A172 (cell line): ENCODE measurements at regions not wholly inside any gene's neighbourhood (a gene's known extent, or its start where the extent isn't known, plus 50 kb on each side); places are given as distances from the start of the nearest gene placed in this dataset.
"Not testable (repeated sequence)": the region's sequence is repeated elsewhere in the genome, so short reads cannot be mapped to it uniquely, and the experiment has no call there.

ENCODE experiments used
- DNase-seq: peaks from one replicate; pipeline ENCODE4 v3.0.0-alpha.2; 2015; ENCODE audit warnings: low spot score

- no peak for DNase-seq
These were observed 302.5 kb upstream of the UGT8 start for GRCh38 chr4:114296126-114296525.

GRCh38 chr4:114302472-114302871 lies 296.1 kb upstream of the UGT8 start:
- no peak for DNase-seq

DNA sequence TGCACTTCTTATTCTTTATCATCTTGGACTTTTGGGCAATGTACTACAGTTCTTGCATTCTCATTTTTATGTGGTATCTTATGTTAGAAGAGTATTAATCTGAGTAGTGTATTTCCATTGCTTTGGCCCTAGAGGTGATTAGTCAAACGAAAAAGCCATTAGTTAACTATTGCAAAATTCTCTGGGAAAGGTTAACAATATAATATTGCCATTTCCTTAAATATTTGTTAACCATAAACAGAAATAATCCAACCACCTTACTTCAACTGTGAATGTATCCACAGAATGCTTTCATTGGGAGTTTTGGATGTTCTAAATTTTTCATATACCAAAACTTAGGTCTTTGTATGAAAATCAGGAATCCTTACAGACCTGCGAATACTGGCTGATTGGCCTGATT lies 294.6 kb upstream of the UGT8 start:
- no peak for DNase-seq

GRCh38 chr4:114304567-114304966 lies 294.0 kb upstream of the UGT8 start:
- no peak for DNase-seq

- DNase-seq = no peak
These were observed 291.7 kb upstream of the UGT8 start for GRCh38 chr4:114306946-114307345.

DNA sequence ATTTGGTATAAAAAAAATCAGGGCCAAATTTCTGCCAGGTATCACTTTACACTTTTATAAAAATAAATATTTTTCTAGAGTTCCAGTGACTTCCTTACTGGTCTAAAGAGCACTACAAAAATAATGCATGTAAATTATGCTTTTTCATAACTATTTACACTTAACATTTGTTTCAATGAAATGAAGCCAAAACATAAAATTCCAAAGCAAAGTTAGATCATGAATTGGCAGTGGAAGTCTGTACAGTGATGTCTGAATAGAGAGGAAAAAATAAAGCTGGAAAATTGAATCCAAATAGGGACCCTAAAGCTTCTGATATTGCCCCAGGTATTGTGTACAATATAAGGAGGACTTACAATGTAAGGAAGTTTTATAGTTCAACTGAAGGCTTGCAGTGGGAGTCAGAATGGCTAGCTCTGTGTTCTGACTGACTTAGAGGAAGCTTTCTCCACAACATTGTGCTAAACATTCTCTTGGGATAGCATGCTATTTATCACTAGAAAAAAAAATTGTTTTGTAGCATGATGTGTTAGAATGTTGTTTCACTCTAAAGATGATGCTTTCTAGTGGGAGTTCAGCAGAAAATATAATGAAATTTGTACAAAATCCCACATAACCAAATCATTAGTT lies 288.2 kb upstream of the UGT8 start:
- no peak for DNase-seq

DNA sequence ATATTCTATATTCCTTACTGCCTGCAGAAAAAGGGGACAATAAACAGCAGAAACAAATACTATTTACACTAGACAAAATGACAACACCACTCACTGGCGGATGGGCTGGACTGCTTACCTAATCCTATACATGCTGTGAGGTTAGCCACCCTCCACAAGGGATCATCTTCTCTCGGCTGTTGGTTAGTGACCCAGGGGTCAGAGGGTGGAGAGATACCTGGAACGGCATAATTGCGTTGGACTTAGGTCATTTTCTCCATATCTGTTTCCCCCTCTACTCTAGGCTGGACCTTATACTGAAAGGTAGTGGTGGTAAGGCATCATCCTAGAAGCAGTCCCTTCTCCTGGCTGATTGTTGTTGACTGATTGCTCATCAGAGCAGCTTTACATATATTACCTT lies 286.8 kb upstream of the UGT8 start:
- DNase-seq = no peak

DNA sequence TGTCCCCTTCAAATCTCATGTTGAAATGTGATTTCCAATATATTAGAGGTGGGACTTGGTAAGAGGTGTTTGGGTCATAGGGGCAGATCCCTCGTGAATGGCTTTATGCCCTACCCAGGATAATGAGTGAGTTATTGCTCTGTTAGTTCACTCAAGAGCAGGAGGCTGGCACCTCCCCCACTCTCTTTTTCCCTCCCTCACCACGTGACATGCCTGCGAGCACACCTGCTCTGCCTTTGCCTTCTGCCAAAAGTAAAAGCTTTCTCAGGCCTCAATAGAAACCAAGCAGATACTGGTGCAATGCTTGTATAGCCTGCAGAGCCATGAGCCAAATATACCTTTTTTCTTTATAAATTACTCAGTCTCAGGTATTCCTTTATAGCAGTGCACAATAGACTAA lies 286.3 kb upstream of the UGT8 start:
- DNase-seq = no peak

DNA sequence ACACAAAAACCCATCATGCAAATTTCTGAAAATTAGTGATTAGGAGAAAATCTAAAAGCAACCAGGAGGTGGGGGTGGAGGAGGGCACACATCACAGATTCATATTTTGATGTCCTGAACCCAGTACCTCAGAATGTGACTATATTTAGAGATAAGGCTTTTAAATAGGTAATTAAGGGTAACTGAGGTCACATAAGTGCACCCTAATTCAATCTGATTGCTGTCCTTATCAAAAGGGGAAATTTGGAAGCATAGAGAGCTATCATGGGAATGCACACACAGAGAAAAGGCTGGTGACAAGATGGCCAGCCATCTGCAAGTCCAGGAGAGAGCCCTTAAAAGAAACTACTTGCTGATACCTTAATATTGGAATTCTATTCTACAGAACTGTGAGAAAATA lies 281.8 kb upstream of the UGT8 start:
- DNase-seq = no peak

DNA sequence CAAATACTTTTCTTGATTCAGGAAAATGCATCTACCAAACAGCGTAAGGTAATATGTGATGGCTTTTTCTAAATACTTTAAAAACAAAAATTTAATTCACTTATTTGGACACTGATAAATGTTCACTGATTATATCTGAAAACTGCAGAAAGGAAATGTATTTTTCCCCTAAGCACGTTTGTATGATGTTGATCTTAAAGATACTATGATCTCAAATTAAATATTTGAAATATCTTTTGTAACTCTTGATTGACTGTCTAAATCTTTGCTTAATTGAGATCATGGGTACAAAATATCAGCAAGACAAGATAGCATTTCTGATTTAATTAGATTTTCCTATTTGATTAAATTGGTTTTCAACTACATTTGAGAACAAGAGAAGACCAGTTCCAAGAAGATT lies 281.0 kb upstream of the UGT8 start:
- DNase-seq = no peak

DNA sequence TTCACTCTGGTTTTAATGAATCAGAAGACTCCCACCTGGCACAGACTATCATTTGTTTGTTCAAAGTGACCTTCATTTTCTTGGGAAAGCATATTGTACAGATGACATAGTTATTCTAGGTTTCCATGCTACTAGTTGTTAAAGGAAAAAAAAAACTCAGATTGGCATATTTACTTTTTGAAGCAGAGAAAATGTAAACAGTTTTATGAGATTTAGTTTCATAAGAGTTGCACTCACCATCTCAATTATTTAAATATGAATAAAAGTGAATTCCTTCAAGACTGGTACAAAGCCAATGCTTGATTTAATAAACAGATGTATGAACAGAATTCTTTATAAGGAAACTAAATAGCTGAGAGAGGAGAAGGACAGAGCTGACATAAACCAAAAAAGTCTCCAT lies 280.3 kb upstream of the UGT8 start:
- no peak for DNase-seq

DNA sequence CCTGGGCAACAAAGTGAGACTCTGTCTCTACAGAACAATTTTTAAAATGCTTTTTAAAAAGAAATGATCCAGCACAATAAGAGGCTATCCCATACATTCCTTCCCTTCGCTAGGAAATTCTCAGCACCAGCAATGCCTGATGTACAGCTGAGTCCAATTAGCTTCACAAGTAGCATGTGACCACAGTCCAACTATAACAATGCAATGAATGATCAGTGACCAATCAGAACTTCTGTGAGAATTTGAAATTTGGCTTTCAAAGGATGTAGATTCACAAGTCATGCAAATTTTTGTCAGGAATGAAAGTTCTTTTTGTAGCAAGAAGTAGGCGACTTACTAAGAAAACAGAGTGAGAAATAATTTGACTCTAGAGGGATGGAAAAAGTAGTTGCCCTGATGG lies 278.5 kb upstream of the UGT8 start:
- no peak for DNase-seq

GRCh38 chr4:114321366-114321765 lies 277.2 kb upstream of the UGT8 start:
- DNase-seq = no peak

DNA sequence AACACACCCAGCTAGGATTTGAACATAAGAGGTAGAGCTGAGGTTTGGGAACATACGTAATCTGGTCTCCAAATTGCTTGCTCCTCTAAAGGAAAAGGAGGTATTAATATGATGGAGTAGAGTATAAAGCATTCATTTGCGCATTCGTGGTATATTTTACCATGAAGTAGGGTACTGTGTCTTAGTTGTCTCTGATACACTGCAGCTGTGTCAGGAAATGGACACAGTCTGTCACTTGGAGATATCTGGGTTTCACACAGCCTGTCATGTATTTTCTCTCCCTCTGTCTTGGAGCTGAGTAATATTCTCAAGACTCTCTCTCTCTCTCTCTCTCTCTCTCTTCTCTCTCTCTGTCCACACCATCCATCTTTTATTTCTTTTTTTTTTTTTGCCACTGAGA lies 274.8 kb upstream of the UGT8 start:
- no peak for DNase-seq

GRCh38 chr4:114326358-114326757 lies 272.2 kb upstream of the UGT8 start:
- DNase-seq = no peak

DNA sequence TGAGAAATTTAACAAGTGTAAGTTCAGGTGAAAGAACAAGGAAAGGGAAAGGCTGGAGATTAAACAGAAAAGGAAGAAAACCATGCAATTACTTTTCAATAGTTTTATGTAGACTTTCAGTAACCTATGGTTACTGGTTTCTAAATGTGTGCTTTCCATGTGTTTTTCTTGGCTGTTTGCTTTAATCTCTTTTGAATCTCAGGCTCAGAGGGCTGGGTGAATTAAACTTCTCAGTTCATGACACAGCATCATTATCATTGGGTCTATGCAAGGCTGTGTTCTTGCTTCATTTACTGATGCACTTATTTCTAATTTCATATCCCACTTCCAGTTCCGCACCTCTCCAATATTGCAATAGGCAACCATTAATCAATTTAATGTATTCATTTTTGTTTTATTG lies 266.5 kb upstream of the UGT8 start:
- no peak for DNase-seq

DNA sequence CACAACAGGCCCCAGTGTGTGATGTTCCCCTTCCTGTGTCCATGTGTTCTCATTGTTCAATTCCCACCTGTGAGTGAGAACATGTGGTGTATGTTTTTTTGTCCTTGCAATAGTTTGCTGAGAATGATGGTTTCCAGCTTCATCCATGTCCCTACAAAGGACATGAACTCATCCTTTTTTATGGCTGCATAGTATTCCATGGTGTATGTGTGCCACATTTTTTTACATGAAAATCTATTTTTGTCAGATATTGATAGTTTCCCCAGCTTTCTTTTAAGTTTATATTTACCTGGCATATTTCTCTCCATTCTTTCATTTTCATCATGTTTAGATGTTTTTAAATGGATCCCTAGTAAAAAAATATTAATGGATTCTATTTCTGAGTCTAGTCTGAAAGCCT lies 264.2 kb upstream of the UGT8 start:
- DNase-seq = not testable (repeated sequence)

- peak; percentile 1 for DNase-seq
These were observed 263.7 kb upstream of the UGT8 start for GRCh38 chr4:114334884-114335330.

GRCh38 chr4:114335339-114335738 lies 263.3 kb upstream of the UGT8 start:
- DNase-seq = no peak

DNA sequence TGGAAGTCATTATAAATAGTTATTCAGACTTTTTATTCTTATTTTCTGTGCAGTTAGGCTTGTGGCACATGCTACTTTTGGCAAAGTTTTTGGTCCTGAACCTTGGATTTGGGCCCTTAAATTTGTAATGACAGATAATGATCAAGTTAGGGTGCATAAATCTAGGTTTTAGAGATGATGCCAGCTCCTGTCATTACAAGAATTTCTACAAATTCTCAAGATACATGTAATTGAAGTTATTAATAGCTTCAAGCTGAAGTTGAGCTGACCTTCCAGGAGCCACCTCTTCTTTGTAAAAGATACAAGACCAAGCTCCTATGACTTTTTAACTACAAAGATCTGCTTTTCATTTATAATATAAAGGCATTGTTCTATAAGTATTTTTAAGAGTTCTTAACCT lies 255.6 kb upstream of the UGT8 start:
- DNase-seq = no peak

DNA sequence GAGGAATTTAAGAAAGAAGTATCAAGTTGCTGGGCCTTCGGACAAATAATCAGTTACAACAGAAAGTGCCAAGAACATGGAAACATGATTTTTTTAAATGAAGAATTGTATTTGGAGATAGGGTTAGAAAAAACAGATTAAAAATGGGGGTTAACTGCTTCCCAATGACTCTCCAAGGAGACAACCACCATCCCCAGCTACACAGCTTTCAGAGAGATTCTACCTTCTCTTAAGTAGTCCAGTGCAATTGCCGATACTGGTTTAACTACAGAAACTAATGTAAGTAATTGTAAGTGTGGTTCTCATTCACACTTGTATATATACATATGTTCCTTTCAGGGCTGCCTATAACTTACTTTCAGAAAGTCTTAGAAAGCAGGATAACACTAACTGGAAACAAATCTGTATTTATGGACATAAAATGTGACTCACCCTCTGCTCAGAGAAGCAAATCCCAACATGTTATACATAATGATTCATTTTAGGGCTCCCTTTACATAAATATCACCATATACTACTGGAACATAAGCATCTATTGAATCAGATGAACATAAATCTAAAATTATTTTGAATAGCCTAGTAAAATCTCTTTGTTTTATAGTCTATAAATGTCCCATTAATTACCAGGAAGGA lies 248.9 kb upstream of the UGT8 start:
- peak; percentile 10 for DNase-seq

- no peak for DNase-seq
These were observed 239.7 kb upstream of the UGT8 start for GRCh38 chr4:114358901-114359300.

DNA sequence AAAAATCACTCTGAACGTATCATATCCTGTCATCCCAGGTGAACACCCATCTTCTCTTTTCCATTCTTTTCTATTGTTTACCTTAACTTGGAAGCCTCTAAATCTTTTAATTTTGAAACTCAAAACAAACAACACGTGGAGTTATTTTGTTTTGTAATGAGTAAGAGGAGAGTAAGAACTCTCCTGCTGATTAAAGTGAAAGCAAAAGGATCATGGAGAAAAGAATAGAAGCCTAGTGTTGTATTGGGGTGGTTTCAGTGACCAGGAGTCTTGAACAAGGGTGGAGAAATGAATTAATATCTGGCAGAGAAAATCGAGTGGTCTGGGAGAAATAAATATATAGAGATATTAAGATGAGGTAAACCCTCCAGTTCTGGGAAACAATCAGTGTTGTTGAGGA lies 237.4 kb upstream of the UGT8 start:
- DNase-seq = no peak

GRCh38 chr4:114364857-114365256 lies 233.8 kb upstream of the UGT8 start:
- DNase-seq = peak; percentile 67
